Mesenteric fat pad (tissue), 1 donor: ENCODE measurements at regions not wholly inside any gene's neighbourhood (a gene's known extent, or its start where the extent isn't known, plus 50 kb on each side); places are given as distances from the start of the nearest gene placed in this dataset.

Experiments
- DNase-seq: peaks from one replicate; pipeline ENCODE4 v3.0.0-alpha.2; 2020; ENCODE audit warnings: low spot score
- donor health status: DM: yes; HTN: yes; CAD: no.

- DNase-seq = no peak
These were observed 109.2 kb upstream of the SMIM23 start for GRCh38 chr5:171676286-171676944.

DNA sequence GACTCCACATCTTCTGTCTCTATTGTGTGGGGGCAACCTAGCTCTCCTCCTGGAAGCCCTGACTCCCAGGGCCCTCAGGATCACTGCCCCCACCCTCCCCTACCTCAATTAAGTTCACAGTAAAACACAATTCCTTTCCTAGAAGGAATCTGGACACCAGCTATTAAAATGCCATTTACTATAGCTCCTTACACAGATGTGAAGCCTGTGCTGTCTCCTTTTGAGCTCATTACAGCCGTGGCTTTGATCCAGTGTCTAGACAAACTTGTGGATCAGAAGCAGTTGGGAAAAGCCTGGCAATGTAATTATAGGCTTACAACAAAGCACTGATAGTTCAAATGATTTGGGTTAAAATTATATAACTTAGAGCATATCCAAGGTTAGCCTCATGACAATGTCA is 107.0 kb upstream of the SMIM23 start:
- DNase-seq = no peak

GRCh38 chr5:171680485-171680884 is 105.1 kb upstream of the SMIM23 start:
- no peak for DNase-seq

DNA sequence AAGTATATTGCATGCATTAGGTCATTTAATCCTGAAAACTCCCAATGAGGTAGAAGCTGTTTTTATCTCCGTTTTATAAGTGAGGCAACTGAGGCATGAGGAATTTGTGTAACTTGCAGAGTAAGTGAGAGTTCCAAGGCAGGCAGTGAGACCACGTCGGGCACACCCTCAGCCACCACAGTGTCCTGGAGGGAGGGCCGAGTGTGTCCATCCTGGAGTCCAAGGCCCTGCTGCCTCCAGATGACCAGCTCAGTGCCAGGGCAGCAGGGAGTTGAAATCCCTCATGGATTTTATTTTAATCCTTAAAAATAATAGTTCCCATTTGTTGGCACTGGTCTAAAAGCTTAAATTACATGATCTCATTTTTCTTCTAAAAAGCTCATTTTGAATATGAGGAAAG is 104.6 kb upstream of the SMIM23 start:
- no peak for DNase-seq

GRCh38 chr5:171681677-171682076 is 103.9 kb upstream of the SMIM23 start:
- DNase-seq = no peak

DNA sequence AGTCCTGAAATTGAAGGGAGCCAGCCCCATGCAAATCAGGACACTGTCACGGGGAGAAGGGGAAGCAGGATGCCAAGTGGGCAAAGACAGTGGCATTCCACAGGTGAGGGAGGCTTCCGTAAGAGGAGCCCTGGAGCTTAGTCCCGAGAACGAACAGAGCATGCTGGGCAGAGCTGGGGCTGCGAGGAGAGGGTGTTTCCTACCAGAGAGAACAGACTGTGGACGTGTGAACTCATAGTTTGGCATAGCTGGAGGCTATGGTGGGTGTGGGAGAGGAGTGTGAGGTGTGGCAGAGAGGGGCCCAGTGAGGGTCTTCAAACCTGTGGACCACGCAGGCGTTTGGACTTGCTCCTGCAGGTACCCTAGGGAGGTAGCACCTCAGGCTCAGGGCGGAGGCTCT is 102.8 kb upstream of the SMIM23 start:
- DNase-seq = no peak

- DNase-seq = no peak
These were observed 101.4 kb upstream of the SMIM23 start for GRCh38 chr5:171684169-171684568.

DNA sequence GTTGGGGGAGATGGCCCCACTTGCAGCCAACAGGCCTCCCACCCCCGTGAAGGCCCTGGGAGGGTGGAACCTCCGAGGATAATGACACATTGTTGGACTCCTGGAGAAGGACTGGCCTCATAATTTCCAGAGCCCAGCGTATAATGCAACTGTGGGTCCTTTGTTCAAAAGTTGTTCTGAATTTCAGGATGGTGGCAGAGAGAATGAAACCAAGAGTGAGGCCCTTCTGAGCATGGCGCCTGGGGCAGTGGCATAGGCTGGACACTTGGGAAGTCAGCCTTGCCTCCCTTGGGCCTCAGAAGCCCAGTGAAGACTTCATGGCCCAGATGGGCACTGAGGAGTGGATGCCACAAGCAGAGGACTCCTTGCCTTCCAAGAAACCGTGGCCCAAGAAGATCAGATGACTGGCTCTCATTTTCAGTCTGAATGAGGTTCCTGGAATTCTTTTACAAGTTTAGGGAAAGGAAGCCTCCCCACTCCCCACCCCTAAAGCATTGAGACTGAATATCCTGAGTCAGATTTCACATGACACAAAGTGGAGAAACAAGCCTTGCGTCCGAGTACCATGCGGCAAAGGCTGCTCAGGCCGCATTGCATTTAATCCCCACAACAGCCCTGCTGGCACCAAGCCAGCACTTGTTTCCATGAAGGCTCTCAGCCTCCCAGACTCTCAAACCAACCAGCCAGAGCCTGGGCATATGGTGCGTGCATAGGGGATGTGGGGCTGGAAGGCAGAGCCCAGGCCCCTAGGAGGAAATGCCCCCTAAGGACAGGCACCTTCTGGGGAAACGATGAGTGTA is 96.7 kb upstream of the SMIM23 start:
- no peak for DNase-seq

DNA sequence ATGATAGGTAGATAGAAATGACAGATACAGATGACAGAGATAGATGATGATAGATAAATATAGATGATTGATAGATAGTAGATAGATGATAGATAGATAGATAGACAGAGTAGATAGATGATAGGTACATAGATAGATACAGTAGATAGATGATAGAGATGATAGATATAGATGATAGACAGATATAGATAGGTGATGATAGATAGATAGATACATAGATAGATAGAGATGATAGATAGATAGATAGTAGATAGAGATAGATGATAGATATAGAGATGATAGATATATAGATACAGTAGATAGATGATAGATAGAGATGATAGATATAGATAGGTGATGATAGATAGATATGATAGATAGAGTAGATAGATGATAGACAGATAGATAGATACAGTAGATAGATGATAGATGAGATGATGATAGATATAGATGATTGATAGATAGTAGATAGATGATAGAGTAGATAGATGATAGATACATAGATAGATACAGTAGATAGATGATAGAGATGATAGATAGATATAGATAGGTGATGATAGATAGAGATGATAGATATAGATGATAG is 95.7 kb upstream of the SMIM23 start:
- no peak for DNase-seq

GRCh38 chr5:171692107-171692506 is 93.5 kb upstream of the SMIM23 start:
- DNase-seq = no peak

- no peak for DNase-seq
These were observed 92.7 kb upstream of the SMIM23 start for GRCh38 chr5:171692936-171693335.

- no peak for DNase-seq
These were observed 92.2 kb upstream of the SMIM23 start for GRCh38 chr5:171693412-171693811.

DNA sequence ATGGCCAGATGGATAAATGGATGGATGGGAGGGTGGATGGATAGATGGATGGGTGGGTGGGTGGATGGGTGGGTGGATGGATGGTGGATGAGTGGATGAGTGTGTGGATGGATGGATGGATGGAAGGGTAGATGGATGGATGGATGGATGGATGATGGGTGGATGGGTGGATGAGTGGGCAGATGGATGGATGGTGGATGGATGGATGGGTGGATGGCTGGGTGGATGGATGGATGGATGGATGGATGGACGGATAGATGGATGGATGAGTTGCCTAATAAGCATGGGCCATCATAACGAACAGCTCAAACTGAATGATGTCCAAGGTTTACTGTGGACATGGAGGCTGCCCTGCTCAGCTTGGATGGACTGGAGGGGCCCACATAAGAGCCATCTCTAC is 89.8 kb upstream of the SMIM23 start:
- no peak for DNase-seq

DNA sequence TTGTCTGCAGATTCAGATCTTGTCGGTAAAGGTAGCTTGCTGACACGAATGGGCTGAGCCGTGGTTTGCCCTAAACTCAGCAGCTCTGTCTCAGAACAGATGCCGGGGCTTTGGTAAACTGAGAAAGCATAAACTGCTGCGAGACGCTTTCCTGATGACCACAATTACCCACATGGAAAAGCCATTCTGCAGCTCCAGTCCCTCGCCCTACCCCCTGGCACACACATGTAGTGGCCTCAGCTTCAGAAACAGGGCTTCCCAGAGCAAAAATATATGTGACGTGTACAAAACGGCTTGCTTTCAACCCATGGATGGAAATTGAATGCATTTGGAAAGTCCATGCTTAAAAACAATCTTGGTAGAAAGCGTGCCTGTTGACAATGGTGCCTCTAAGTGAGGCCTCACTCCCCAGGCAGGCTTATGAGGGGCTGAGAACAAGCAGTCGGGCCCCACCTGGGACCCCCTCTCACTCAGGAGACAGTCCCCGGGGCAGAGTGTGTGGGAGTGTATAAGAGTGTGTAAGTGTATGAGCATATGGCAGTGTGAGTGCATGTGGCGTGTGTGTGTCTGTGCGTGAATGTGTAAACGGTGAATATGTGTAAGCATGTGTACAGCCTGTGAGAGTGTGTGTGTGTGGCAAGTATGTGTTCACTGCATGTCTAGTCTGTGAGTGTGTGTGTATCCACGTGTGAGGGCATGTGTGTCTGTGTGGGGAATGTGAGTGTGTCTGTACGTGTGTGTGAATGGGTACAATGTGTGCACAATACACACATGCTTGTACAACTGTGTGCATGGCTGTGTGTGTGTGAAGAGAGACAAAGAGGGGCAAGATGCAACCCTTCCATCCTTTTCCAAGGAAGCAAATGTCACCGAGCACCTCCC is 88.2 kb upstream of the SMIM23 start:
- no peak for DNase-seq

GRCh38 chr5:171700318-171700912 is 85.2 kb upstream of the SMIM23 start:
- no peak for DNase-seq

DNA sequence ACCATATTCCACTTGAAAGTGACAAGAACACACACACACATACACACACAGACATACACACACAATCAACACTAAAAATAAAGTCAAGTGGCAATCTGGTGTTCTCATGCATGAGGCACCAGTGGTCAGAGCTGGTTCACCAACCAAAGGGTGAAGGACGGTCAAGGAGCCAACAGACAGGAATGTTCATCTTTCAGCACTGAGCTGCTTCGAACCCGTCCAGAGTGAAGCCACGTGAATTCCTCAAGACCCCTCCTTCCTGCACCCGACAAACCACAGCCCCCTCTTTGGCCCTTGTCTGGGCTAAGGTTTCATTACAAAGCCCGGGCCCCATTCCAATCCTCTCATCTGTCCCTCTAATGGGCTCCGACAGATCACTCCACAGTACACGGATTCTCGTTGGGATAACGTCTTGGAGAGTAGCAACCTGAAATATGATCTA is 84.5 kb upstream of the SMIM23 start:
- DNase-seq = no peak

- no peak for DNase-seq
These were observed 83.4 kb upstream of the SMIM23 start for GRCh38 chr5:171702135-171702770.

DNA sequence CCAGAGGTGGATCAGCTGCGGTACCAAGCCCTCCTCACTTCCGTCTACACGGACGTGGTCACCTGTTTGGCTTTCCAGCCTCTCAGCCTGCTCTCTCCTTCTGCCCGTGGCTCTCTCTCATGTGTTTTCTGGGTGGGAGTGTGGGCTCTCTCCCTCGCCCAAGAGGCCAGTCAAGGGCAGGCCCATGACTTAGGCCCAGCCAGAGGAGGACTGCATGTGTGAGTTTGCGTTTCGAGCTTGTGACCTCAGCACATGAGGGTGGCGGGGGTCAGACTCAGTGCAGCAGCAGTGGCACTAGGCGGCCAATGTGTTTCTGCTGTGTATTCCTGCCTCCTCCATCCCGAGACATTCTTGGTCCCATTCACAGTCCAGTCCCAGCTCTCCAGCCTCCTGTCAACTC is 82.5 kb upstream of the SMIM23 start:
- no peak for DNase-seq

DNA sequence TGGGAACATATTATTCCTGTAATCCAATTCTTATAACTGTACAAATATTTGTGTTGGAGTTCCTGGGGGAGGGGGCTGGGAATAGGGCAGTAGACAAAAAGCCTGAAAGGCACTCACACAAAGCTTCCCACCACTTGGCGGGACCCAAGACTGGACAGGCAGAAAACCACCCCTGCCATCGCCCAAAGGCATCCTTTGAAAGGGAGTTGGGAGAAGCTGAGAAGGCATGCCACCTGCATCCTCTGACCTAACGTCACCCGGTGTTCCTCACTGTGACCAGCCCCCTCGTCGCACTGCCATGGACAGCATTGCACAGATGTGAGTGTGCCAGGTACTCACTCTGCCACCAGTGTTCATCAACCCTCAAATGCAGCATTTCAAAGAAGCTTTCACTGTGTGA is 80.6 kb upstream of the SMIM23 start:
- no peak for DNase-seq

DNA sequence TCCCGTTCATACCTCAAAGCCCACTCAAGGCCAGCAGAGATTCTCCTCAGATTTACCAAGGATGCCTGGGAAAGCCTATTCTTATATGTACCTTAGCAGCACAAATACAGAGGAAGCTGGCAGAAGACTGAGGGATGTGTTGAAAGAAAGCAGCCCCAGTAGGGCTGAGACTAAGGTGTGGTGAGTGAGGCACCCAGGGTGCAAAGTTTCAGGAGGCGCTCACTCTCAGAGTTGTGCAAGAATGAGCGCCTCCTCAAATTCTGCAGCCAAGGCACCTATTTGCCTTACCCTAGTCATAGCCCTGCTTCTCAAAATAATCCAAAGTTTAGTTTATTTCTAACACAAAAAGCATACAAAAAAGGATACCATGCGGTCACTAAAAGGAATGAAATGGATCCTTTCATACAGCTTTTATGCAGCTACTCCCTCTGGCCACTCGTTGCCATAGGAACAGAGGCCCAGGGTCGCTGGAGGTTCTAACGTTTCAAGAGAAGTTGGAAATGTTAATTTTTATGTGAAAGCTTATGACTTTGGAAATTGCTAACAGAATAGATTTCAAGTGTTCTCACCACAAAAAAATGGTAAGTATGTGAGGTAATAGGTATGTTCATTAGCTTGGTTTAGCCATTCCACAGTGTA is 79.7 kb upstream of the SMIM23 start:
- DNase-seq = no peak
